ENCODE measurements at regions not wholly inside any gene's neighbourhood (a gene's known extent, or its start where the extent isn't known, plus 50 kb on each side); places are given as distances from the start of the nearest gene placed in this dataset.

DNA sequence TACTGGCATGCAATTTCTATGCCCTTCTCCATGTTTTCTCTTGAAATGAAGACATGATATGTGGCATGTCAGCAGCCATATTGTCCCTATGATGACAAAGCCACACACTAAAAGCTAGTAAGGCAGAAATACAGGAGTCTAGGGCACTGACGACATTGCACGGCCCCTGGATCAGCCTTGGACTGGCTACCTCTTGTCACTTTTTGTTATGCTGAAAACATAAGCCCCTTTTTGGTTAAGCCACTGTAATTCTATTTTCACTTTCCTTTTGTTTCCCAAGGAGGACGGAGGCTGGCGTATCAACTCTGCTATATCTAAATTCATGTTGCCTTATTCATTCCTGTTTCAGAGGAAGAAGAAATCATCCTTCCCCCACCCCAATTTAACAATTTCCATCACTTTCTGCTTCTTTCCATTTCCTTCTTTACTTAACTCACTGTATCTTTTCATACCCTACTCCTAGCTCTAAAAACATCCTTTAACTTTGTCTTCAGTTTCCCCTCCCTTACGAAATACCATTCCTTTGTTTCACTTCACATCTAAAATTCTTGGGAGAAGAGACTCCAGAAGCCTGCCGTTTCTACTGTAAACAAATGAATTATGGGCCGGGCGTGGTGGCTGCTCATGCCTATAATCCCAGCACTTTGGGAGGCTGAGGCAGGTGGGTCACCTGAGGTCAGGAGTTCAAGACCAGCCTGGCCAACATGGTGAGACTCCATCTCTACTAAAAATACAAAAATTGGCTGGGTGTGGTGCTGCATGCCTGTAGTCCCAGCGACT lies 364.1 kb downstream of the PCNX1 start:
- Mint-ChIP-seq H3K4me1 (ENCODE audit: low read depth) (peaks cover 11% of the 10 kb centered on the region), H3K36me3 (ENCODE audit: low read depth) (peaks cover 5% of the 10 kb centered on the region), H3K27ac (no peak overlapping the region), H3K9me3 (peaks cover 15% of the 10 kb centered on the region), H3K27me3 (ENCODE audit: low read depth) (no peaks in the 10 kb centered on the region), H3K4me3 (no peak overlapping the region)
- DNase-seq: no peak
- CTCF ChIA-PET: no interaction called here
- intact Hi-C loops (cut with micrococcal nuclease): no loop called here

DNA sequence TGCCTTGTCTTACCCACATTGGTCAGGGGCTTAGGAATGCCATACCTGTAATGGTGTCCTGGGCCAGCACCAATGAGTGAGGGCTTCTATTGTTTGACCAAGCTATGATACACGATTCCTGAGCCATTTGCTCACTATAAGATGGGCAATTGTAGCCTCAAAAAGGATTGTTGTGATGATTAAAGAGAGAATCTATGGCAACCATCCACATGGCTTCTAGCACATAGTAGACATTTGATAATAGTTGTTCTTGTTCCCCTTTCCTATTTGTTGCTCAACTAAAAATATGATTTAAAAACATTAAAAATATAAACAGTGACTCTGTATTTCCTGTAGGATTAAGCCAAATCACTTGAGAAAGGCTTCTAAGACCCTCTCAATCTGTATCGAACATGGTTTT lies 366.1 kb downstream of the PCNX1 start:
- no peak overlapping the region for H3K4me3 Mint-ChIP-seq
- peaks cover under 1% of the 10 kb centered on the region for H3K4me1 Mint-ChIP-seq (ENCODE audit: low read depth)
- intact Hi-C loops (cut with micrococcal nuclease): no loop called here
- no peak overlapping the region for H3K27ac Mint-ChIP-seq
- no peaks in the 10 kb centered on the region for H3K27me3 Mint-ChIP-seq (ENCODE audit: low read depth)
- peaks cover 14% of the 10 kb centered on the region for H3K9me3 Mint-ChIP-seq
- H3K36me3 Mint-ChIP-seq (ENCODE audit: low read depth): peaks cover 5% of the 10 kb centered on the region
- no peak for DNase-seq
- CTCF ChIA-PET: interaction anchor here (0.6 kb wide), 1 partner anchor 145 kb away, joined by 3 read pairs; no protein-coding TSS in a partner anchor

DNA sequence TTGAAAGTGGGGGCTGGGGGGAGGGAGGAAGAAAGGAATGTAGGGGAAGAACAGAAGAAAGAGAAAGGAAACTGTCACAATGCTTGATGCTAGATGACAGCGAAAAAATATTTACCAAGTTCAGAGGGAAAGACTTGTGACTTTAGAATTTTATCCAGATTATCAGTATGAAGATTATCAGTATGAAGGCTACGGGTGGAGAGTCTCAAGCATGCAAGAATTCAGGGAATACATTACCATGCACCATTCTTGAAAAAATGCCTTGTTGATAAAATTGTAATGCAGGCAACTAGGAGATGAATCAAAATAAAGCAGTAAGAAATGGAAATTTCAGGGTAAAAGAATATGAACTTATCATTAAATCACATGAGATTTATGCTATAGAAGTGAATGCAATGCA lies 376.8 kb downstream of the PCNX1 start:
- Mint-ChIP-seq H3K27me3 (ENCODE audit: low read depth) (no peaks in the 10 kb centered on the region), H3K9me3 (peaks cover 2% of the 10 kb centered on the region), H3K4me1 (ENCODE audit: low read depth) (peaks cover 3% of the 10 kb centered on the region), H3K4me3 (no peak overlapping the region), H3K27ac (no peak overlapping the region), H3K36me3 (ENCODE audit: low read depth) (no peaks in the 10 kb centered on the region)
- intact Hi-C loops (cut with micrococcal nuclease): no loop called here
- no peak for DNase-seq
- CTCF ChIA-PET: interaction anchor here (0.6 kb wide), 1 partner anchor 206 kb away, joined by 5 read pairs; no protein-coding TSS in a partner anchor

DNA sequence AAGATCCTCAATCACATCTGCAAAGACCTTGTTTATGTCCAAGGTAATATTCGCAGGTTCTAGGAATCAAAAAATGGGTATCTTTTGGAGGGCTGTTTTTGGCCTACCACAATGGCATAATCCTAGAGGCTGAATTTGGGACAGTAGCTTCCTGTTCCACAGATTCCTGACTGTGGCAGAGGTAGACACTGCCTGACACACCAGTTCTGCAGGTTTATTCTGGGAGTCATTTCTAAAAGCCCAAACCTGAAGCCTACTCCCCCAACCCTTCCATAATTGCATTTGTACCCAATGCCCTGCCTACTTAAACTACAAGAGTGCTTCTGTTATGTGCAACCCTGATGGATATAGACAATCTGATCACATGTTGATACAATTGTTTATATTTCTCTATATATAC lies 378.9 kb downstream of the PCNX1 start:
- no peak for DNase-seq
- Mint-ChIP-seq H3K4me3 (no peak overlapping the region), H3K9me3 (peaks cover 2% of the 10 kb centered on the region), H3K27ac (no peak overlapping the region), H3K4me1 (ENCODE audit: low read depth) (peaks cover 15% of the 10 kb centered on the region), H3K27me3 (ENCODE audit: low read depth) (no peaks in the 10 kb centered on the region), H3K36me3 (ENCODE audit: low read depth) (no peaks in the 10 kb centered on the region)
- intact Hi-C loops (cut with micrococcal nuclease): no loop called here
- CTCF ChIA-PET: no interaction called here

DNA sequence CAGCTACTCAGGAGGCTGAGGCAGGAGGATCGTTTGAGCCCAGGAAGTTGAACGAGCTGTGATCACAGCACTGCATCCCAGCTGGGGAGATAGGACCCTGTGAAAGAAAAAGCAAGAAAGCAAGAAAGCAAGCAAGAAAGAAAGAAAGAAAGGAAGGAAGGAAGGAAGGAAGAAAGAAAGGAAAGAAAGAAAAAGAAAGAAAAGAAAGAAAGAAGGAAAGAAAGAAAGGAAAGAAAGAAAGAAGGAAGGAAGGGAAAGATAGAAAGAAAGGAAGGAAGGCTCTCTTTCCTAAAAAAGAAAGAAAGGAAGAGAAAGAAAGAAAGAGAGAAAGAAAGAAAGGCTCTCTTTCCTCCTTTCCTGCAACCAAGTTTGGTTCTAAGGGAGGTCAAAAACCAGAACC lies 380.3 kb downstream of the PCNX1 start:
- Mint-ChIP-seq H3K27ac (no peak overlapping the region), H3K4me3 (no peak overlapping the region), H3K9me3 (peaks cover 2% of the 10 kb centered on the region), H3K27me3 (ENCODE audit: low read depth) (no peaks in the 10 kb centered on the region), H3K4me1 (ENCODE audit: low read depth) (peaks cover 16% of the 10 kb centered on the region), H3K36me3 (ENCODE audit: low read depth) (no peaks in the 10 kb centered on the region)
- CTCF ChIA-PET: interaction anchor here (0.7 kb wide), 1 partner anchor 55 kb away, joined by 3 read pairs; no protein-coding TSS in a partner anchor
- DNase-seq: no peak
- intact Hi-C loops (cut with micrococcal nuclease): no loop called here

DNA sequence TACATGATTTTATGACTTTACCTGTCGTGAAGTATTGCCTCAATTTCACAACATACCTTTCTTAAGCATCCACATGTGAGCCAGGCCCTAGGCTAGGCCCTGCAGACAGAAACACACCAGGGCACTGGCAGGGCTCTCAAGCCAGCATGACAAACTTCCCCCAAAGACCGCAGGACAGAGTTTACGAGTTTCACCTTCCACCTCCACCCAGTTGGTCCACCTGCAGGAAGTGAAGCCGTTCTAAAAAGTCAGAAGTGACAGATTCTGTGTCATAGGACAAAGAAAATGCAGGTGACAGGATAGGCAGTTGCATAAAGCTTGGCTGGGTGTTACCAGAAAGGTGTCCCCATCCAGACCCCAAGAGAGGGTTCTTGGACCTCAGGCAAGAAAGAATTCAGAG lies 382.3 kb downstream of the PCNX1 start:
- no peaks in the 10 kb centered on the region for H3K27me3 Mint-ChIP-seq (ENCODE audit: low read depth)
- no peak for DNase-seq
- peaks cover 2% of the 10 kb centered on the region for H3K9me3 Mint-ChIP-seq
- no peaks in the 10 kb centered on the region for H3K36me3 Mint-ChIP-seq (ENCODE audit: low read depth)
- no peak overlapping the region for H3K27ac Mint-ChIP-seq
- H3K4me1 Mint-ChIP-seq (ENCODE audit: low read depth): peaks cover 16% of the 10 kb centered on the region
- intact Hi-C loops (cut with micrococcal nuclease): no loop called here
- CTCF ChIA-PET: no interaction called here
- H3K4me3 Mint-ChIP-seq: no peak overlapping the region

DNA sequence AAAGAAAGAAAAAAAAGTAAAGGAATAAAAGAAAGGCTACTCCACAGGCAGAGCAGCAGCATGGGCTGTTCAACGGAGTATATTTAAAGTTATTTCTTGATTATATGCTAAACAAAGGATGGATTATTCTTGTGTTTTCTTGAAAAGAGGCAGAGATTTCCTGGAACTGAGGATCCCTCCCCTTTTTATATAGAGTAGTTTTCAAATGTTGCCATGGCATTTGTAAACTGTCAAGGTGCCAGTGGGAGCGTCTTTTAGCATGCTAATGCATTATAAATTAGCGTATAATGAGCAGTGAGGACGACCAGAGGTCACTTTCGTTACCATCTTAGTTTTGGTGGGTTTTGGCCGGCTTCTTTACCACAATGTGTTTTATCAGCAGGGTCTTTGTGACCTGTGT lies 383.0 kb downstream of the PCNX1 start:
- intact Hi-C loops (cut with micrococcal nuclease): loop anchor here (2.0 kb wide), 2 partner anchors 30 to 42 kb away; partner anchors contain the start of gene SIPA1L1
- no peak for DNase-seq
- no peaks in the 10 kb centered on the region for H3K36me3 Mint-ChIP-seq (ENCODE audit: low read depth)
- no peak overlapping the region for H3K4me3 Mint-ChIP-seq
- no peaks in the 10 kb centered on the region for H3K27me3 Mint-ChIP-seq (ENCODE audit: low read depth)
- no peak overlapping the region for H3K27ac Mint-ChIP-seq
- peaks cover 2% of the 10 kb centered on the region for H3K9me3 Mint-ChIP-seq
- H3K4me1 Mint-ChIP-seq (ENCODE audit: low read depth): peaks cover 16% of the 10 kb centered on the region
- CTCF ChIA-PET: no interaction called here

DNA sequence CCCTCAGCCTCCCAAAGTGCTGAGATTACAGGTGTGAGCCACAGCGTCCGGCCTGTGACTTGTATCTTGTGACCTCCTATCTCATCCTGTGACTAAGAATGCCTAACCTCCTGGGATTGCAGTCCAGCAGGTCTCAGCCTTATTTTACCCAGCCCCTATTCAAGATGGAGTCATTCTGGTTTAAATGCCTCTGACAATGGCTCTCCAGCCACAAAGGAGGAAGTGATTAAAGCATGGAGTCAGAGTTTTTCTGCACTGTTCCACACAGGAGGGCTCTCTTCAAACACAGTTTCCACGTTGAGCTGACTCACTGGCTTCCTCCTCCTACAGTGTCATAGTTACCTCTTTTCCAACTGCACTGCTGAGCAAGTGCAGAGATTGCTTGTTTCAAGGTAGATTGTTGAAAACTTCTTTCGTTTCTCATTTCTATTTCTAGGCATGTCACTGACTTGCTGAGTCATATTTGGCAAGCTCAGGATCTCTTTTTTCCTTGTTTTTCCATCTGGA lies 383.8 kb downstream of the PCNX1 start:
- Mint-ChIP-seq H3K4me3 (no peak overlapping the region), H3K4me1 (ENCODE audit: low read depth) (peaks cover 16% of the 10 kb centered on the region), H3K36me3 (ENCODE audit: low read depth) (no peaks in the 10 kb centered on the region), H3K27ac (no peak overlapping the region), H3K9me3 (no peaks in the 10 kb centered on the region), H3K27me3 (ENCODE audit: low read depth) (no peaks in the 10 kb centered on the region)
- intact Hi-C loops (cut with micrococcal nuclease): loop anchor here (1.0 to 2.0 kb wide), 3 partner anchors 30 to 264 kb away; partner anchors contain the start of gene SIPA1L1
- peak; percentile 67 for DNase-seq
- CTCF ChIA-PET: interaction anchor here (0.7 kb wide), 2 partner anchors 73 to 93 kb away, joined by 3 read pairs; no protein-coding TSS in a partner anchor

DNA sequence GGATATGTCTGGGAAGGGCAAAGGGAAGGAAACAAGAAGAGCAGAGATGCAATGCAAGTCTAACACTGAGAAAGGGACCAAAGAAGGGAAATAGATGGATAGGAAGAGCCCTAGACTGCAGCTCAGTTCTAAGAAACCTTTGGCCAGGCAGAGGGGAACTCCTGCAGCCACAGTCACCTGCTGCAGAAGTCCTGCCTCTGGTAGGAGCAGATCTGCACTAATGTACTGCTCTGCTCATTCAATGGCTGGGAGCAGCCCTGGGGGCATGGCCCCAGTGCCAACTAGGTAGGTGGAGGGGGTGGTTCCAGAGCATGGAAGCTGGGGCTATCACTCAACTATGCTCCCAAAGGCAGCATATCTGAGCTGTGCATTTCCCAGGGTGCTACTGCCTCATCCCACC lies 388.9 kb downstream of the PCNX1 start:
- H3K4me3 Mint-ChIP-seq: no peak overlapping the region
- H3K36me3 Mint-ChIP-seq (ENCODE audit: low read depth): no peaks in the 10 kb centered on the region
- no peak for DNase-seq
- intact Hi-C loops (cut with micrococcal nuclease): no loop called here
- H3K9me3 Mint-ChIP-seq: no peaks in the 10 kb centered on the region
- CTCF ChIA-PET: no interaction called here
- no peak overlapping the region for H3K27ac Mint-ChIP-seq
- H3K27me3 Mint-ChIP-seq (ENCODE audit: low read depth): no peaks in the 10 kb centered on the region
- peaks cover 6% of the 10 kb centered on the region for H3K4me1 Mint-ChIP-seq (ENCODE audit: low read depth)

DNA sequence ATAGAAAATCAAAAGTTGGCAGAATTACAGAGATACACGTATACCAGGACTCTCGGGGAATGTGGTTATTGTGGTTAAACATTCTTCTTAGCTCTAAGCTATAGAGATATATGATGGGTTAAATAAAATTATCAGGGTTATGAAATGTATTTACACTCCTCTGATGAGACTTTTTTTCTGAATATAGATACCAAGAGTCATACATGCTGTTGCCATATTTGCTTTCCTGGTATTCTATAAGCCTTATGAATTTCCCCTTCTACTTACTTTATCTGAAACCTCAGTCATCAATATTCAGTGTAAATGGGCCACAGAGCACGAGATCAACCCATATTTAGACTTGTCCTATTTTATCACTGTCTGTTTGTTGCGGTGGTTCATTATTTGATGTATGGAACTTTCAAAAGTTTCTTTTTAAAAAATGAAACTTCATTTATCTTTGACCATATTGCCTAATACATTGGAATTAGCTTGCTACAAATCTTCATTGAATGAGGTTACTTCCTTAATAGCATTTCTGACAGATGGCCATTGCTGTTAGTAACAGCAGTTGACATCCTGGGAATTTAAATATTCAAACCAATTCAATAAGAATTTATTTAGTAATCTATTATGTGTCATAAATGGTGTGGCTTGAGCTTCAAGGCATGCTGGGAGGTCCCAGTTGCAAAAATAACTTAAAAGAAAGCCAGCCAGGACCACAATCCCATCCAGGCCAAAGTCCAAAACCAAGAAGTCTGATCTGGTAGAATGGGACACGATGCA lies 393.5 kb downstream of the PCNX1 start:
- Mint-ChIP-seq H3K27ac (no peak overlapping the region), H3K9me3 (peaks cover 15% of the 10 kb centered on the region), H3K27me3 (ENCODE audit: low read depth) (no peaks in the 10 kb centered on the region), H3K4me1 (ENCODE audit: low read depth) (peaks cover 3% of the 10 kb centered on the region), H3K36me3 (ENCODE audit: low read depth) (peaks cover 5% of the 10 kb centered on the region), H3K4me3 (no peak overlapping the region)
- no peak for DNase-seq
- CTCF ChIA-PET: no interaction called here
- intact Hi-C loops (cut with micrococcal nuclease): no loop called here

DNA sequence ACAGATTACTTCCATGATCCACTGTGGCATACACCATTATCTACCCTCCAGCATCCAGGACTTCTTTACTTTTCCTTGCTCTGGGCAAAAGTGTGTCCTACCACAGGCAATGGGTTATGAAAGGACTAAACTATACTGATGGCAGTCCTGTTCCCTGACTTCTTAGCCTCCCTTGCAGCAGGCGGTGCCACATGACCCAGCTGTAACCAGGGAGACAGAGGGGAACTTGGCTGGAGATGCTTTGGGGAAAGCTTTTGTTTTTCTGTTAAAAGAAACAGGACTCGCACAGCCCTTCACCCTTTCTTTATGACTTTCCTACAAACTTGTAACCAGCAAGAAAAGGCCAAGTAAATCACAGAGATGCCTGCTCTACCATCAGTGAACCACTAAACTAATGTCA lies 394.4 kb downstream of the PCNX1 start:
- CTCF ChIA-PET: no interaction called here
- Mint-ChIP-seq H3K27me3 (ENCODE audit: low read depth) (no peaks in the 10 kb centered on the region), H3K36me3 (ENCODE audit: low read depth) (peaks cover 5% of the 10 kb centered on the region), H3K27ac (no peak overlapping the region), H3K4me1 (ENCODE audit: low read depth) (peaks cover 3% of the 10 kb centered on the region), H3K4me3 (no peak overlapping the region), H3K9me3 (peaks cover 18% of the 10 kb centered on the region)
- intact Hi-C loops (cut with micrococcal nuclease): no loop called here
- no peak for DNase-seq

DNA sequence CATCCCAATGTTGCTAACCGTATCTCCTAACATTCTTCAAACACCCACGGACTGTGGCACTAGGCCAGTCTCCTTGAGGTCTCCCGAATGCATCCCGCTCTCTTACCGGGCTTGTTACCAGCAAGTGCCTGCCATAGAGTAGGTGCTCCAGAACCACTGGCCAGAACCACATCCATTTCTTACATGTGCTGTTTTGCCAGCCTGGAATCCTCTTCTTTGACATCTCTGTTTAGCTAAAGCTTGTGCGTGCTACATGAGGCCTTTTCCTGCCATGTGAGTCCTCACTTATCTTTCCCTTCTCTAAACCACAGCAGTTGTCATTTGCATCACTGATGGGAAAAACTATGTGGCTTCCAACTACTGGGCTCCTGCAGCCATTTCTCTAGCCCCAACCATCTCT lies 397.4 kb downstream of the PCNX1 start:
- Mint-ChIP-seq H3K27ac (no peak overlapping the region), H3K36me3 (ENCODE audit: low read depth) (peaks cover 5% of the 10 kb centered on the region), H3K4me1 (ENCODE audit: low read depth) (peaks cover 3% of the 10 kb centered on the region), H3K27me3 (ENCODE audit: low read depth) (peaks cover 2% of the 10 kb centered on the region), H3K4me3 (no peak overlapping the region), H3K9me3 (peaks cover 18% of the 10 kb centered on the region)
- no peak for DNase-seq
- intact Hi-C loops (cut with micrococcal nuclease): no loop called here
- CTCF ChIA-PET: no interaction called here
